H1 (cell line): ENCODE measurements at regions not wholly inside any gene's neighbourhood (a gene's known extent, or its start where the extent isn't known, plus 50 kb on each side); places are given as distances from the start of the nearest gene placed in this dataset.

Experiments used
- ATF2 ChIP-seq: IDR thresholded peaks from 2 replicates; pipeline ENCODE4 v1.6.1; 2012; ENCODE audit warnings: low read length, inconsistent platforms
- EP300 ChIP-seq, 2 experiments: IDR thresholded peaks; 1 replicate in 1 of 2; 2 replicates in 1 of 2; pipeline ENCODE4 v1.6.1; 2011 to 2012; ENCODE audit warnings: low read depth in 2 of 2, low read length in 2 of 2, mild to moderate bottlenecking in 2 of 2, borderline replicate concordance in 1 of 2, inconsistent platforms in 1 of 2, moderate library complexity in 1 of 2
- EZH2 ChIP-seq: fragments of 200-600 bp; sonication (generic); IDR thresholded peaks from 2 replicates; pipeline ENCODE4 v1.7.1; 2012; ENCODE audit warnings: low read depth, mild to moderate bottlenecking, moderate library complexity, low read length, inconsistent platforms; ENCODE audit not compliant: severe bottlenecking
- SP1 ChIP-seq: IDR thresholded peaks from 2 replicates; pipeline ENCODE4 v1.6.1; 2011; ENCODE audit warnings: low read depth, low read length
- SRF ChIP-seq: IDR thresholded peaks from 2 replicates; pipeline ENCODE4 v1.6.1; 2011; ENCODE audit warnings: mild to moderate bottlenecking, low read depth, low read length, moderate library complexity
- TCF12 ChIP-seq: IDR thresholded peaks from 2 replicates; pipeline ENCODE4 v1.6.1; 2011; ENCODE audit warnings: low read depth, mild to moderate bottlenecking, low read length
- ZNF274 ChIP-seq: IDR thresholded peaks from 2 replicates; pipeline ENCODE4 v1.7.0; 2012; ENCODE audit warnings: low read length, borderline replicate concordance; ENCODE audit errors: extremely low read depth
- TF ChIP-seq, protein P1 (sequence below), 3 experiments: IDR thresholded peaks; 1 replicate in 2 of 3; 2 replicates in 1 of 3; pipeline versions ENCODE4 v1.5.1 to v1.6.1; 2011; ENCODE audit warnings: low read length in 3 of 3, mild to moderate bottlenecking in 3 of 3, inconsistent platforms in 2 of 3, low read depth in 1 of 3, moderate library complexity in 1 of 3; ENCODE audit not compliant: insufficient read depth in 1 of 3; ENCODE audit errors: control extremely low read depth in 1 of 3

- no peak for TF ChIP-seq EZH2
- no peak for TF ChIP-seq ATF2
- TF ChIP-seq, protein P1, sequence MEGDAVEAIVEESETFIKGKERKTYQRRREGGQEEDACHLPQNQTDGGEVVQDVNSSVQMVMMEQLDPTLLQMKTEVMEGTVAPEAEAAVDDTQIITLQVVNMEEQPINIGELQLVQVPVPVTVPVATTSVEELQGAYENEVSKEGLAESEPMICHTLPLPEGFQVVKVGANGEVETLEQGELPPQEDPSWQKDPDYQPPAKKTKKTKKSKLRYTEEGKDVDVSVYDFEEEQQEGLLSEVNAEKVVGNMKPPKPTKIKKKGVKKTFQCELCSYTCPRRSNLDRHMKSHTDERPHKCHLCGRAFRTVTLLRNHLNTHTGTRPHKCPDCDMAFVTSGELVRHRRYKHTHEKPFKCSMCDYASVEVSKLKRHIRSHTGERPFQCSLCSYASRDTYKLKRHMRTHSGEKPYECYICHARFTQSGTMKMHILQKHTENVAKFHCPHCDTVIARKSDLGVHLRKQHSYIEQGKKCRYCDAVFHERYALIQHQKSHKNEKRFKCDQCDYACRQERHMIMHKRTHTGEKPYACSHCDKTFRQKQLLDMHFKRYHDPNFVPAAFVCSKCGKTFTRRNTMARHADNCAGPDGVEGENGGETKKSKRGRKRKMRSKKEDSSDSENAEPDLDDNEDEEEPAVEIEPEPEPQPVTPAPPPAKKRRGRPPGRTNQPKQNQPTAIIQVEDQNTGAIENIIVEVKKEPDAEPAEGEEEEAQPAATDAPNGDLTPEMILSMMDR (IDR thresholded peaks at IDR 0.05; ENCODE audit: control extremely low read depth in 1 of 3, insufficient read depth in 1 of 3, low read depth in 1 of 3, low read length in 3 of 3) = no peak
- TF ChIP-seq TCF12 = no peak
- no peak for TF ChIP-seq EP300 (IDR thresholded peaks at IDR 0.05; ENCODE audit: borderline replicate concordance in 1 of 2, low read depth in 2 of 2, low read length in 2 of 2)
- no peak for TF ChIP-seq SP1
- no peak for TF ChIP-seq SRF
- TF ChIP-seq ZNF274 = no peak
Observed at GRCh38 chr5:167819406-167819805, 472.0 kb upstream of the WWC1 start.
